A673 (cell line): ENCODE measurements at regions not wholly inside any gene's neighbourhood (a gene's known extent, or its start where the extent isn't known, plus 50 kb on each side); places are given as distances from the start of the nearest gene placed in this dataset.

ENCODE experiments used
- BruUV-seq: library from RNA; stranded (reverse); fragments of 400-500 nt; replicated peaks from 2 replicates; lab custom pipeline; 2021; lab: Mats Ljungman, UMichigan
- CTCF ChIA-PET: fragments of 300-600 bp; sonication (Branson Sonifier 250); formaldehyde crosslinking; loops from one replicate; lab custom pipeline; 2022; ENCODE audit warnings: antibody characterized with exemption; lab: Charles Lee
- POLR2A ChIA-PET: fragments of 300-600 bp; sonication (Branson Sonifier 250); formaldehyde crosslinking; loops from one replicate; lab custom pipeline; 2022; ENCODE audit warnings: antibody characterized with exemption; ENCODE audit not compliant: low non-redundant PET; lab: Charles Lee
- DNase-seq: peaks from one replicate; pipeline ENCODE4 v3.0.0-alpha.2; 2015; ENCODE audit warnings: low spot score
- H3K27ac ChIP-seq: fragments of 200-600 bp; sonication (generic); 2 replicates; pipeline ENCODE4 v1.5.1; 2016; ENCODE audit warnings: mixed run types, low read depth, mild to moderate bottlenecking, mixed read lengths, antibody characterized with exemption, low read length; ENCODE audit not compliant: poor library complexity, severe bottlenecking
- H3K27me3 ChIP-seq: fragments of 200-600 bp; sonication (generic); replicated peaks from 2 replicates; pipeline ENCODE4 v1.6.1; 2017; ENCODE audit warnings: mixed run types, low read depth, mild to moderate bottlenecking, mixed read lengths, antibody characterized with exemption, low read length; ENCODE audit not compliant: insufficient read depth, poor library complexity
- H3K36me3 ChIP-seq: fragments of 200-600 bp; sonication (generic); 2 replicates; pipeline ENCODE4 v1.6.1; 2016; ENCODE audit warnings: mixed run types, mild to moderate bottlenecking, mixed read lengths, antibody characterized with exemption, low read length; ENCODE audit not compliant: insufficient read depth, poor library complexity, severe bottlenecking
- H3K4me1 ChIP-seq: fragments of 200-600 bp; sonication (generic); 2 replicates; pipeline ENCODE4 v1.6.1; 2017; ENCODE audit warnings: mixed run types, mild to moderate bottlenecking, mixed read lengths, antibody characterized with exemption, low read length; ENCODE audit not compliant: insufficient read depth, poor library complexity, severe bottlenecking
- H3K4me3 ChIP-seq: fragments of 200-600 bp; sonication (generic); 2 replicates; pipeline ENCODE4 v1.5.1; 2016; ENCODE audit warnings: low read depth, mixed run types, mild to moderate bottlenecking, mixed read lengths, low read length; ENCODE audit not compliant: poor library complexity, severe bottlenecking
- H3K9me3 ChIP-seq: fragments of 200-600 bp; sonication (generic); 2 replicates; pipeline ENCODE4 v1.6.1; 2016; ENCODE audit warnings: mixed run types, low read depth, mild to moderate bottlenecking, mixed read lengths, antibody characterized with exemption, low read length; ENCODE audit not compliant: poor library complexity, severe bottlenecking
- CTCF ChIP-seq: fragments of 300-800, 200-600 bp; sonication (generic); conservative IDR thresholded peaks from 2 replicates; pipeline ENCODE4 v1.5.1; 2017; ENCODE audit warnings: low read depth, mild to moderate bottlenecking, antibody characterized with exemption, low read length, moderate library complexity, mixed read lengths
- EZH2 ChIP-seq: fragments of 200-600 bp; sonication (generic); IDR thresholded peaks from 2 replicates; pipeline ENCODE4 v1.6.1; 2017; ENCODE audit warnings: borderline replicate concordance, low read depth, mild to moderate bottlenecking, mixed read lengths, antibody characterized with exemption, low read length; ENCODE audit not compliant: poor library complexity, severe bottlenecking
- intact Hi-C: fragments of 100-400 bp; cut with micrococcal nuclease; formaldehyde crosslinking; loops from one replicate; pipeline ENCODE4 v1.10.0; 2022; ENCODE audit not compliant: unreplicated experiment

DNA sequence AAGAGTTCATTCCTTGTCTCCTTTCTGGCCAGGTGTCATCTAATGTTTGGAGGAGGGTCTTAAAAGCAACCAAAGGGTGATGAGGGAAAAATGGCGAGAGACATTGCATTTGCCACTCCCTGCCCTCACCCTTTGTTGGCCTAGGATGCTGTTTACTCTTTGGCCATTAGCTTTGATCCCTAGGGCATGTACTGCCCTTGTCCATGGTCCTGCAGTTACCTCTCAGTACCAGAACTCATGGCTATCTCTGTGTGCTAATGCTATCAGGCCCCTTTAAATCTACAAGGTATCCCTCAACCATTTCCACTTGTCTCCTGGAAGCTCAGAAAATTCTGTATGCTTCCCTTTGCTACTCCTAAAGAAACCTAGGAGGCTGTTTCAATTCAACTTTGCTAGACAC, 424.8 kb upstream of the PLXNA2 start:
- no TSS peak for BruUV-seq
- intact Hi-C loops, result no loop called here
- DNase-seq, result no peak
- H3K9me3 ChIP-seq, result no peaks in the 10 kb centered on the region
- H3K36me3 ChIP-seq, result no peaks in the 10 kb centered on the region
- no peaks in the 10 kb centered on the region for H3K4me1 ChIP-seq
- H3K27ac ChIP-seq, result no peak overlapping the region
- CTCF ChIA-PET, result no interaction called here
- TF ChIP-seq CTCF, result no peak
- no peak overlapping the region for H3K4me3 ChIP-seq
- POLR2A ChIA-PET, result no interaction called here
- H3K27me3 ChIP-seq, result peaks cover 35% of the 10 kb centered on the region

- ChIA-PET POLR2A (no interaction called here), CTCF (no interaction called here)
- Histone ChIP-seq H3K27me3 (peaks cover 33% of the 10 kb centered on the region), H3K27ac (no peak overlapping the region), H3K4me3 (no peak overlapping the region), H3K36me3 (no peaks in the 10 kb centered on the region), H3K9me3 (no peaks in the 10 kb centered on the region), H3K4me1 (no peaks in the 10 kb centered on the region)
- TF ChIP-seq EZH2 (no peak), CTCF (no peak)
- no TSS peak for BruUV-seq
- no peak for DNase-seq
- intact Hi-C loops, result no loop called here
Measured at GRCh38 chr1:208670778-208671177, 426.6 kb upstream of the PLXNA2 start.

GRCh38 chr1:208681878-208682663, 437.9 kb upstream of the PLXNA2 start:
- no peak for DNase-seq
- Histone ChIP-seq H3K4me3 (no peak overlapping the region), H3K27me3 (no peaks in the 10 kb centered on the region), H3K9me3 (no peaks in the 10 kb centered on the region), H3K4me1 (no peaks in the 10 kb centered on the region), H3K36me3 (no peaks in the 10 kb centered on the region), H3K27ac (no peak overlapping the region)
- no peak for TF ChIP-seq EZH2
- TF ChIP-seq CTCF, result no peak
- BruUV-seq, result no TSS peak
- ChIA-PET POLR2A (no interaction called here), CTCF (no interaction called here)
- intact Hi-C loops, result no loop called here
